Keratinocyte (primary cell): ENCODE measurements at regions not wholly inside any gene's neighbourhood (a gene's known extent, or its start where the extent isn't known, plus 50 kb on each side); places are given as distances from the start of the nearest gene placed in this dataset.

Experiments
- DNase-seq: peaks from one replicate; pipeline ENCODE4 v3.0.0-alpha.2; 2011; ENCODE audit warnings: low read depth, missing footprints, low spot score
- FAIRE-seq: peaks from 2 replicates; lab custom pipeline; 2011; peaks lifted over from hg19 to GRCh38; lab: Jason Lieb, UNC
- H2AFZ ChIP-seq: 2 replicates; pipeline ENCODE4 v1.6.0; 2012; ENCODE audit warnings: low read length, control low read depth, inconsistent platforms; ENCODE audit not compliant: control insufficient read depth
- H3K27ac ChIP-seq: 2 replicates; pipeline ENCODE4 v1.5.1; 2011; ENCODE audit warnings: low read length; ENCODE audit not compliant: control insufficient read depth, insufficient read depth
- H3K27me3 ChIP-seq: 3 replicates; pipeline ENCODE4 v1.6.0; 2011; ENCODE audit warnings: low read length; ENCODE audit not compliant: control insufficient read depth, insufficient read depth; ENCODE audit errors: extremely low read depth
- H3K36me3 ChIP-seq, 2 experiments: 2 replicates in 1 of 2; 3 replicates in 1 of 2; pipeline ENCODE4 v1.5.1; 2011; ENCODE audit warnings: low read length in 2 of 2, mild to moderate bottlenecking in 1 of 2; ENCODE audit not compliant: control insufficient read depth in 2 of 2, insufficient read depth in 2 of 2; ENCODE audit errors: extremely low read depth in 1 of 2
- H3K4me1 ChIP-seq: 3 replicates; pipeline ENCODE4 v1.5.1; 2011; ENCODE audit warnings: low read length; ENCODE audit not compliant: control insufficient read depth, insufficient read depth; ENCODE audit errors: extremely low read depth
- H3K4me2 ChIP-seq: 3 replicates; pipeline ENCODE4 v1.6.0; 2011; ENCODE audit warnings: low read depth, low read length; ENCODE audit not compliant: control insufficient read depth, insufficient read depth; ENCODE audit errors: extremely low read depth
- H3K4me3 ChIP-seq, 3 experiments: fragments of 200-600 bp in 1 of 3; sonication (generic) in 1 of 3; 2 replicates in 2 of 3; 3 replicates in 1 of 3; pipeline ENCODE4 v1.5.1; 2011 to 2016; ENCODE audit warnings: low read length in 3 of 3, mild to moderate bottlenecking in 3 of 3, control low read depth in 2 of 3, inconsistent platforms in 1 of 3, low read depth in 1 of 3, mixed read lengths in 1 of 3, mixed run types in 1 of 3, moderate library complexity in 1 of 3; ENCODE audit not compliant: control insufficient read depth in 2 of 3, insufficient read depth in 2 of 3; ENCODE audit errors: extremely low read depth in 1 of 3
- H3K79me2 ChIP-seq: 2 replicates; pipeline ENCODE4 v1.6.0; 2012; ENCODE audit warnings: low read length; ENCODE audit not compliant: control insufficient read depth, insufficient read depth
- H3K9ac ChIP-seq: 3 replicates; pipeline ENCODE4 v1.6.0; 2011; ENCODE audit warnings: low read length; ENCODE audit not compliant: control insufficient read depth, insufficient read depth; ENCODE audit errors: extremely low read depth
- H3K9me1 ChIP-seq: 3 replicates; pipeline ENCODE4 v1.6.0; 2011; ENCODE audit warnings: low read length; ENCODE audit not compliant: control insufficient read depth, insufficient read depth; ENCODE audit errors: extremely low read depth
- H3K9me3 ChIP-seq: 2 replicates; pipeline ENCODE4 v1.5.1; 2012; ENCODE audit warnings: low read depth, low read length; ENCODE audit not compliant: control insufficient read depth
- H4K20me1 ChIP-seq: 3 replicates; pipeline ENCODE4 v1.6.0; 2011; ENCODE audit warnings: low read length; ENCODE audit not compliant: control insufficient read depth, insufficient read depth; ENCODE audit errors: extremely low read depth
- CTCF ChIP-seq, 3 experiments: IDR thresholded peaks in 1 of 3; conservative IDR thresholded peaks in 1 of 3; optimal IDR thresholded peaks in 1 of 3; 2 replicates in 2 of 3; 3 replicates in 1 of 3; pipeline versions ENCODE3 to v1.5.1; 2011; ENCODE audit warnings: low read length in 3 of 3, mild to moderate bottlenecking in 3 of 3, moderate library complexity in 2 of 3, control low read depth in 1 of 3, inconsistent platforms in 1 of 3; ENCODE audit not compliant: insufficient read depth in 2 of 3; ENCODE audit errors: extremely low read depth in 1 of 3
- EZH2 ChIP-seq: IDR thresholded peaks from one replicate; pipeline ENCODE4 v1.6.1; 2012; ENCODE audit warnings: inconsistent platforms, mild to moderate bottlenecking, low read length, moderate library complexity
- dilution Hi-C: fragments of 300-500 bp; cut with MboI; formaldehyde crosslinking; loops from one replicate; pipeline ENCODE4 v1.7.0; 2020; ENCODE audit warnings: low sequenced_read_pairs; ENCODE audit not compliant: extremely low pct_ligation_motif_present

GRCh38 chr4:126038502-126039144, 723.9 kb downstream of the FAT4 start:
- no peak for DNase-seq
- dilution Hi-C loops = no loop called here
- no peak overlapping the region for H3K27ac ChIP-seq
- H3K4me1 ChIP-seq = no peaks in the 10 kb centered on the region
- no peak overlapping the region for H2AFZ ChIP-seq
- H3K4me3 ChIP-seq = no peak overlapping the region
- no peak overlapping the region for H3K9ac ChIP-seq
- TF ChIP-seq CTCF (optimal IDR thresholded peaks at IDR 0.05 in 1 of 3, IDR thresholded peaks at IDR 0.05 in 1 of 3, conservative IDR thresholded peaks at IDR 0.05 in 1 of 3; ENCODE audit: extremely low read depth in 1 of 3, insufficient read depth in 2 of 3, low read length in 3 of 3) (no peak), EZH2 (no peak)
- no peaks in the 10 kb centered on the region for H3K79me2 ChIP-seq
- no peaks in the 10 kb centered on the region for H3K36me3 ChIP-seq
- H4K20me1 ChIP-seq = no peaks in the 10 kb centered on the region
- H3K9me3 ChIP-seq = no peaks in the 10 kb centered on the region
- no peak overlapping the region for H3K4me2 ChIP-seq
- H3K27me3 ChIP-seq = no peaks in the 10 kb centered on the region
- no peak for FAIRE-seq
- no peaks in the 10 kb centered on the region for H3K9me1 ChIP-seq

- no peak overlapping the region for H2AFZ ChIP-seq
- no peak overlapping the region for H3K4me2 ChIP-seq
- no peaks in the 10 kb centered on the region for H3K4me1 ChIP-seq
- H4K20me1 ChIP-seq = no peaks in the 10 kb centered on the region
- dilution Hi-C loops = no loop called here
- FAIRE-seq (no peak), DNase-seq (no peak)
- no peaks in the 10 kb centered on the region for H3K79me2 ChIP-seq
- no peak for TF ChIP-seq CTCF (optimal IDR thresholded peaks at IDR 0.05 in 1 of 3, IDR thresholded peaks at IDR 0.05 in 1 of 3, conservative IDR thresholded peaks at IDR 0.05 in 1 of 3; ENCODE audit: extremely low read depth in 1 of 3, insufficient read depth in 2 of 3, low read length in 3 of 3)
- no peak for TF ChIP-seq EZH2
- no peak overlapping the region for H3K9ac ChIP-seq
- H3K9me3 ChIP-seq = no peaks in the 10 kb centered on the region
- H3K4me3 ChIP-seq = no peak overlapping the region
- H3K27me3 ChIP-seq = no peaks in the 10 kb centered on the region
- H3K36me3 ChIP-seq = no peaks in the 10 kb centered on the region
- no peaks in the 10 kb centered on the region for H3K9me1 ChIP-seq
- no peak overlapping the region for H3K27ac ChIP-seq
Observed at GRCh38 chr4:126046081-126046614, 731.4 kb downstream of the FAT4 start.
